ENCODE measurements at regions not wholly inside any gene's neighbourhood (a gene's known extent, or its start where the extent isn't known, plus 50 kb on each side); places are given as distances from the start of the nearest gene placed in this dataset.
"Not testable (repeated sequence)": the region's sequence is repeated elsewhere in the genome, so short reads cannot be mapped to it uniquely, and the experiment has no call there.

- DNase-seq (ENCODE audit: low read depth), result not testable (repeated sequence)
These were observed 1065.9 kb downstream of the TMEM121 start for GRCh38 chr14:106592115-106592852.

GRCh38 chr14:106599209-106599608 is 1072.8 kb downstream of the TMEM121 start:
- DNase-seq (ENCODE audit: low read depth), result no peak

GRCh38 chr14:106605548-106606448 is 1079.4 kb downstream of the TMEM121 start:
- peak; percentile 67 for DNase-seq (ENCODE audit: low read depth)

- DNase-seq (ENCODE audit: low read depth), result no peak
These were observed 1080.6 kb downstream of the TMEM121 start for GRCh38 chr14:106606936-106607335.

GRCh38 chr14:106610691-106611090 is 1084.3 kb downstream of the TMEM121 start:
- DNase-seq (ENCODE audit: low read depth), result no peak

GRCh38 chr14:106613256-106613655 is 1086.9 kb downstream of the TMEM121 start:
- DNase-seq (ENCODE audit: low read depth), result no peak

- peak; percentile 77 for DNase-seq (ENCODE audit: low read depth)
These were observed 1092.1 kb downstream of the TMEM121 start for GRCh38 chr14:106618471-106618951.

- DNase-seq (ENCODE audit: low read depth), result no peak
These were observed 1093.2 kb downstream of the TMEM121 start for GRCh38 chr14:106619606-106620005.

GRCh38 chr14:106620368-106620767 is 1094.0 kb downstream of the TMEM121 start:
- no peak for DNase-seq (ENCODE audit: low read depth)

GRCh38 chr14:106622200-106622745 is 1095.9 kb downstream of the TMEM121 start:
- no peak for DNase-seq (ENCODE audit: low read depth)

- DNase-seq (ENCODE audit: low read depth), result no peak
These were observed 1098.8 kb downstream of the TMEM121 start for GRCh38 chr14:106625186-106625585.

- DNase-seq (ENCODE audit: low read depth), result not testable (repeated sequence)
These were observed 1100.1 kb downstream of the TMEM121 start for GRCh38 chr14:106626469-106626868.

- DNase-seq (ENCODE audit: low read depth), result peak; percentile 47
These were observed 1100.7 kb downstream of the TMEM121 start for GRCh38 chr14:106626942-106627588.

GRCh38 chr14:106631879-106632278 is 1105.5 kb downstream of the TMEM121 start:
- DNase-seq (ENCODE audit: low read depth), result no peak

GRCh38 chr14:106633721-106634120 is 1107.3 kb downstream of the TMEM121 start:
- no peak for DNase-seq (ENCODE audit: low read depth)

GRCh38 chr14:106635569-106635968 is 1109.2 kb downstream of the TMEM121 start:
- no peak for DNase-seq (ENCODE audit: low read depth)

- peak; percentile 51 for DNase-seq (ENCODE audit: low read depth)
These were observed 1112.5 kb downstream of the TMEM121 start for GRCh38 chr14:106638786-106639452.

- DNase-seq (ENCODE audit: low read depth), result no peak
These were observed 1115.7 kb downstream of the TMEM121 start for GRCh38 chr14:106642090-106642489.

GRCh38 chr14:106642971-106643370 is 1116.6 kb downstream of the TMEM121 start:
- DNase-seq (ENCODE audit: low read depth), result not testable (repeated sequence)

- DNase-seq (ENCODE audit: low read depth), result not testable (repeated sequence)
These were observed 1122.5 kb downstream of the TMEM121 start for GRCh38 chr14:106648874-106649273.

- no peak for DNase-seq (ENCODE audit: low read depth)
These were observed 1124.6 kb downstream of the TMEM121 start for GRCh38 chr14:106651016-106651415.
